H1 (cell line): ENCODE measurements at regions not wholly inside any gene's neighbourhood (a gene's known extent, or its start where the extent isn't known, plus 50 kb on each side); places are given as distances from the start of the nearest gene placed in this dataset.

ENCODE experiments used
- CTCF ChIA-PET: fragments of 300-600 bp; sonication (Branson Sonifier 250); formaldehyde crosslinking; loops from one replicate; lab custom pipeline; 2021; ENCODE audit not compliant: partially characterized antibody; lab: Charles Lee
- POLR2A ChIA-PET: fragments of 300-600 bp; sonication (Branson Sonifier 250); formaldehyde crosslinking; loops from one replicate; lab custom pipeline; 2021; ENCODE audit warnings: inconsistent platforms; ENCODE audit not compliant: partially characterized antibody; lab: Charles Lee
- DNase-seq, 2 experiments: peaks; one replicate each; pipeline versions ENCODE4 v3.0.0 to v3.0.0-alpha.2; 2010 to 2022; ENCODE audit warnings: low spot score in 2 of 2, low read depth in 1 of 2, mixed read lengths in 1 of 2
- FAIRE-seq: peaks from 2 replicates; lab custom pipeline; 2011; peaks lifted over from hg19 to GRCh38; lab: Jason Lieb, UNC
- H2AFZ ChIP-seq: 2 replicates; pipeline ENCODE4 v1.8.1; 2012; ENCODE audit warnings: low read length, inconsistent platforms
- H2AK5ac ChIP-seq: 2 replicates; pipeline ENCODE4 v1.6.1; 2013; ENCODE audit warnings: low read depth, low read length
- H2BK120ac ChIP-seq: replicated peaks from 2 replicates; pipeline ENCODE3; 2013; ENCODE audit warnings: low read depth, low read length, inconsistent platforms
- H2BK12ac ChIP-seq: 2 replicates; pipeline ENCODE4 v1.6.1; 2013; ENCODE audit warnings: low read depth, low read length
- H2BK15ac ChIP-seq: 2 replicates; pipeline ENCODE4 v1.6.1; 2013; ENCODE audit warnings: low read length
- H2BK20ac ChIP-seq: 2 replicates; pipeline ENCODE4 v1.6.1; 2013; ENCODE audit warnings: low read length
- H2BK5ac ChIP-seq: 2 replicates; pipeline ENCODE4 v1.6.1; 2013; ENCODE audit warnings: low read depth, low read length
- H3K14ac ChIP-seq: 2 replicates; pipeline ENCODE4 v1.6.1; 2013; ENCODE audit warnings: inconsistent platforms; ENCODE audit not compliant: insufficient read length
- H3K18ac ChIP-seq: 2 replicates; pipeline ENCODE4 v1.6.1; 2013; ENCODE audit warnings: low read length; ENCODE audit errors: extremely low read depth
- H3K23ac ChIP-seq: 2 replicates; pipeline ENCODE4 v1.6.1; 2013; ENCODE audit warnings: inconsistent platforms; ENCODE audit not compliant: insufficient read length
- H3K23me2 ChIP-seq: 2 replicates; pipeline ENCODE4 v1.6.1; 2013; ENCODE audit warnings: low read depth, low read length
- H3K27ac ChIP-seq: 2 replicates; pipeline ENCODE4 v1.6.1; 2011; ENCODE audit warnings: low read depth, low read length, inconsistent platforms
- H3K27me3 ChIP-seq, 4 experiments: replicated peaks in 1 of 4; 1 replicate in 1 of 4; 2 replicates in 3 of 4; pipeline versions ENCODE4 v1.6.1 to v1.8.1; 2011 to 2013; ENCODE audit warnings: low read length in 3 of 4, mild to moderate bottlenecking in 3 of 4, inconsistent platforms in 2 of 4, mixed read lengths in 2 of 4, moderate library complexity in 1 of 4; ENCODE audit not compliant: control insufficient read depth in 3 of 4, insufficient read depth in 3 of 4; ENCODE audit errors: extremely low read depth in 1 of 4
- H3K36me3 ChIP-seq, 4 experiments: 2 replicates each; pipeline versions ENCODE4 v1.6.1 to v1.8.1; 2011 to 2013; ENCODE audit warnings: mild to moderate bottlenecking in 4 of 4, low read length in 3 of 4, moderate library complexity in 2 of 4, control low read depth in 1 of 4, inconsistent platforms in 1 of 4; ENCODE audit not compliant: insufficient read depth in 4 of 4, control insufficient read depth in 2 of 4
- H3K4ac ChIP-seq: replicated peaks from 2 replicates; pipeline ENCODE3; 2013; ENCODE audit warnings: low read length, low read depth, mixed read lengths, inconsistent platforms; ENCODE audit not compliant: insufficient read length
- H3K4me1 ChIP-seq, 4 experiments: replicated peaks in 1 of 4; 1 replicate in 1 of 4; 2 replicates in 3 of 4; pipeline versions ENCODE4 v1.6.1 to v1.8.1; 2011 to 2013; ENCODE audit warnings: low read length in 3 of 4, inconsistent platforms in 2 of 4, mixed read lengths in 1 of 4; ENCODE audit not compliant: insufficient read depth in 4 of 4, control insufficient read depth in 3 of 4
- H3K4me2 ChIP-seq, 2 experiments: 2 replicates each; pipeline versions ENCODE4 v1.6.1 to v1.8.1; 2011 to 2013; ENCODE audit warnings: low read depth in 2 of 2, low read length in 2 of 2, control low read depth in 1 of 2, inconsistent platforms in 1 of 2, mild to moderate bottlenecking in 1 of 2; ENCODE audit not compliant: insufficient read depth in 1 of 2
- H3K4me3 ChIP-seq, 4 experiments: fragments of 200-600, 300-600 bp in 1 of 4; sonication (generic), shearing (Covaris generic), sonication (Bioruptor Twin) in 1 of 4; 2 replicates each; pipeline versions ENCODE4 v1.5.1 to v1.8.1; 2011 to 2016; ENCODE audit warnings: low read length in 4 of 4, low read depth in 3 of 4, control low read depth in 2 of 4, inconsistent platforms in 2 of 4, mild to moderate bottlenecking in 2 of 4, mixed read lengths in 1 of 4, moderate library complexity in 1 of 4; ENCODE audit not compliant: insufficient read depth in 2 of 4; ENCODE audit errors: extremely low read depth in 1 of 4
- H3K56ac ChIP-seq: replicated peaks from 2 replicates; pipeline ENCODE3; 2013; ENCODE audit warnings: low read depth, mild to moderate bottlenecking, mixed read lengths, low read length, inconsistent platforms; ENCODE audit not compliant: insufficient read length
- H3K79me1 ChIP-seq: 2 replicates; pipeline ENCODE4 v1.6.1; 2013; ENCODE audit warnings: low read depth, low read length, control low read depth
- H3K79me2 ChIP-seq, 2 experiments: 2 replicates each; pipeline versions ENCODE4 v1.6.1 to v1.8.1; 2012 to 2013; ENCODE audit warnings: low read length in 2 of 2, mild to moderate bottlenecking in 2 of 2, inconsistent platforms in 1 of 2; ENCODE audit not compliant: insufficient read depth in 2 of 2, control insufficient read depth in 1 of 2
- H3K9ac ChIP-seq, 4 experiments: replicated peaks in 1 of 4; 1 replicate in 1 of 4; 2 replicates in 3 of 4; pipeline versions ENCODE4 v1.6.1 to v1.8.1; 2011 to 2013; ENCODE audit warnings: low read depth in 3 of 4, low read length in 3 of 4, control low read depth in 2 of 4, mild to moderate bottlenecking in 2 of 4, moderate library complexity in 2 of 4, inconsistent platforms in 1 of 4; ENCODE audit errors: extremely low read depth in 1 of 4
- H3K9me3 ChIP-seq, 2 experiments: 2 replicates each; pipeline versions ENCODE4 v1.6.1 to v1.8.1; 2012 to 2013; ENCODE audit warnings: mild to moderate bottlenecking in 2 of 2, moderate library complexity in 2 of 2, control low read depth in 1 of 2, inconsistent platforms in 1 of 2, low read depth in 1 of 2, low read length in 1 of 2, mixed read lengths in 1 of 2; ENCODE audit not compliant: insufficient read depth in 2 of 2
- H4K20me1 ChIP-seq, 2 experiments: replicated peaks in 1 of 2; 2 replicates each; pipeline versions ENCODE3 to v1.8.1; 2011 to 2013; ENCODE audit warnings: inconsistent platforms in 2 of 2, low read length in 2 of 2, mild to moderate bottlenecking in 1 of 2; ENCODE audit not compliant: insufficient read depth in 2 of 2, control insufficient read depth in 1 of 2
- H4K5ac ChIP-seq: 2 replicates; pipeline ENCODE4 v1.6.1; 2013; ENCODE audit warnings: low read length, low read depth, mixed read lengths, inconsistent platforms; ENCODE audit not compliant: insufficient read length
- H4K8ac ChIP-seq: 2 replicates; pipeline ENCODE4 v1.8.0; 2013; ENCODE audit warnings: mild to moderate bottlenecking, moderate library complexity, low read length, inconsistent platforms; ENCODE audit not compliant: insufficient read depth; ENCODE audit errors: extremely low read depth
- H4K91ac ChIP-seq: replicated peaks from 2 replicates; pipeline ENCODE3; 2013; ENCODE audit warnings: low read length, mixed read lengths, inconsistent platforms; ENCODE audit not compliant: insufficient read length
- ASH2L ChIP-seq: fragments of 200-600, 300-600 bp; sonication (generic); IDR thresholded peaks from one replicate; pipeline ENCODE4 v1.7.1; 2017; ENCODE audit warnings: low read length
- BRCA1 ChIP-seq: IDR thresholded peaks from 2 replicates; pipeline ENCODE4 v1.6.1; 2012; ENCODE audit warnings: low read depth, low read length, improper control_type of control experiment
- CEBPB ChIP-seq: IDR thresholded peaks from 2 replicates; pipeline ENCODE4 v1.6.1; 2012; ENCODE audit warnings: low read depth, low read length
- POLR2AphosphoS5 ChIP-seq: IDR thresholded peaks from 2 replicates; pipeline ENCODE4 v1.6.1; 2011; ENCODE audit warnings: low read depth, low read length
- RAD21 ChIP-seq, 2 experiments: IDR thresholded peaks in 1 of 2; conservative IDR thresholded peaks in 1 of 2; 2 replicates each; pipeline ENCODE4 v1.6.1; 2011; ENCODE audit warnings: low read depth in 2 of 2, low read length in 2 of 2, improper control_type of control experiment in 1 of 2, inconsistent platforms in 1 of 2, mild to moderate bottlenecking in 1 of 2, moderate library complexity in 1 of 2
- RFX5 ChIP-seq: IDR thresholded peaks from 2 replicates; pipeline ENCODE4 v1.6.1; 2011; ENCODE audit warnings: low read depth, low read length, improper control_type of control experiment, borderline replicate concordance
- RNF2 ChIP-seq: fragments of 200-900, 300-1000 bp; sonication (generic); IDR thresholded peaks from 2 replicates; pipeline ENCODE4 v1.7.1; 2016; ENCODE audit warnings: borderline replicate concordance, low read depth, mild to moderate bottlenecking, antibody characterized with exemption, low read length; ENCODE audit not compliant: poor library complexity, severe bottlenecking; ENCODE audit errors: missing control alignments
- SIRT6 ChIP-seq: IDR thresholded peaks from one replicate; pipeline ENCODE4 v1.7.1; 2012; ENCODE audit warnings: low read length, inconsistent platforms
- TAF1 ChIP-seq: IDR thresholded peaks from 2 replicates; pipeline ENCODE4 v1.6.1; 2011; ENCODE audit warnings: mild to moderate bottlenecking, low read depth, low read length
- ZNF274 ChIP-seq: IDR thresholded peaks from 2 replicates; pipeline ENCODE4 v1.7.0; 2012; ENCODE audit warnings: low read length, borderline replicate concordance; ENCODE audit errors: extremely low read depth
- WGBS, 2 experiments: shearing (Covaris generic) in 1 of 2; methylation state at CpG; one replicate each; pipeline versions ENCODE4 v1.1.6 to v1.1.7; 2013 to 2015; ENCODE audit warnings: low lambda C conversion rate in 2 of 2, mixed read lengths in 2 of 2, inconsistent platforms in 1 of 2, low coverage in 1 of 2, missing lambda C conversion rate in 1 of 2; ENCODE audit not compliant: insufficient replicate concordance in 2 of 2, insufficient coverage in 1 of 2, insufficient read length in 1 of 2; ENCODE audit errors: extremely low coverage in 1 of 2, missing lambda C conversion rate in 1 of 2; 5-methylcytosine and 5-hydroxymethylcytosine counted together

DNA sequence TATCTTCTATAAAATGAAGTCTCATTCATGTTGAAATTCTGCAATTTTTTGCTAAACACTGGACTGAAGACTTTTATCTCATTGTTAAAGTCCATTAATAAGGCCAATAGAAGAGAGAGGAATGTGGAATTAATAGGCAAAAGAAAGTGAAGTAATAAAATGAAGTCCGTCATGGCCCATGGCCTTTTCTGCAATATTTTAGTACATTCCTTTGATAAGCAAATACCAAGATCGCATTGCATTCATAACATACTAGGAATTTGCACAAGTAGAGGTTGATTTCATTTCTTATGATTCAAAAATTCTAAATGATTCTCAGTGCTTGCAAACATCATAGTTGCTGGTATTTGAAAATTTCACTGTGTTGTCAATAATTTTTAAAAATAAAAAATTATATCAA is 664.0 kb downstream of the NR2F1-AS1 start:
- CTCF ChIA-PET: no interaction called here
- no peak overlapping the region for H2BK12ac ChIP-seq
- no peak overlapping the region for H2BK15ac ChIP-seq
- no peaks in the 10 kb centered on the region for H4K20me1 ChIP-seq
- H2AFZ ChIP-seq: no peak overlapping the region
- no peak overlapping the region for H4K5ac ChIP-seq
- no peak overlapping the region for H3K4ac ChIP-seq
- no peaks in the 10 kb centered on the region for H3K27me3 ChIP-seq
- H3K23me2 ChIP-seq: no peaks in the 10 kb centered on the region
- H2AK5ac ChIP-seq: no peak overlapping the region
- DNase-seq (no peak), FAIRE-seq (no peak)
- H3K9ac ChIP-seq: no peak overlapping the region
- H3K79me2 ChIP-seq: no peaks in the 10 kb centered on the region
- peaks cover 0 to 5% (median 2%) of the 10 kb centered on the region in 4 experiments; a peak in 3 of 7 replicates for H3K4me1 ChIP-seq
- no peak overlapping the region for H2BK5ac ChIP-seq
- H2BK120ac ChIP-seq: no peak overlapping the region
- H3K23ac ChIP-seq: no peak overlapping the region
- H3K27ac ChIP-seq: no peak overlapping the region
- H3K56ac ChIP-seq: no peak overlapping the region
- no peak overlapping the region for H3K14ac ChIP-seq
- H3K36me3 ChIP-seq: no peaks in the 10 kb centered on the region
- no peak overlapping the region for H4K8ac ChIP-seq
- H3K9me3 ChIP-seq: no peaks in the 10 kb centered on the region
- H3K79me1 ChIP-seq: no peaks in the 10 kb centered on the region
- no peak overlapping the region for H3K4me2 ChIP-seq
- TF ChIP-seq SIRT6 (no peak), ZNF274 (no peak), POLR2AphosphoS5 (no peak), ASH2L (no peak), RFX5 (no peak), RAD21 (IDR thresholded peaks at IDR 0.05 in 1 of 2, conservative IDR thresholded peaks at IDR 0.05 in 1 of 2; ENCODE audit: low read depth in 2 of 2, low read length in 2 of 2) (no peak), BRCA1 (no peak), CEBPB (no peak), TAF1 (no peak), RNF2 (no peak)
- TF ChIP-seq, all 59 proteins: peak for 0
- WGBS, 2 experiments: 93% methylated on average over 2 of the region's 2 CpGs; no CpG with 5 or more reads in 1 of the 2 experiments
- POLR2A ChIA-PET: no interaction called here
- no peak overlapping the region for H3K4me3 ChIP-seq
- H4K91ac ChIP-seq: no peak overlapping the region
- no peak overlapping the region for H2BK20ac ChIP-seq
- no peak overlapping the region for H3K18ac ChIP-seq
